NT2/D1 (cell line): ENCODE measurements at regions not wholly inside any gene's neighbourhood (a gene's known extent, or its start where the extent isn't known, plus 50 kb on each side); places are given as distances from the start of the nearest gene placed in this dataset.

Experiments
- SUZ12 ChIP-seq: IDR thresholded peaks from 2 replicates; pipeline ENCODE4 v1.6.1; 2011; ENCODE audit not compliant: insufficient read length, insufficient read depth; ENCODE audit errors: extremely low read depth
- YY1 ChIP-seq: IDR thresholded peaks from 2 replicates; pipeline ENCODE4 v1.6.1; 2011; ENCODE audit not compliant: insufficient read length, insufficient read depth
- ZNF274 ChIP-seq: IDR thresholded peaks from 2 replicates; pipeline ENCODE4 v1.6.1; 2011; ENCODE audit warnings: mild to moderate bottlenecking, low read depth, low read length

GRCh38 chr7:113751547-113751946 is 167.3 kb downstream of the PPP1R3A start:
- TF ChIP-seq YY1 (no peak), SUZ12 (no peak), ZNF274 (no peak)
